ENCODE measurements at regions not wholly inside any gene's neighbourhood (a gene's known extent, or its start where the extent isn't known, plus 50 kb on each side); places are given as distances from the start of the nearest gene placed in this dataset.

- DNase-seq = no peak
- peaks cover 5% of the 10 kb centered on the region for H3K27me3 Mint-ChIP-seq (ENCODE audit: insufficient read depth, unreplicated experiment)
- Histone ChIP-seq H3K36me3 (ENCODE audit: control insufficient read depth, insufficient read depth, low read length) (no peaks in the 10 kb centered on the region), H3K4me1 (no peaks in the 10 kb centered on the region), H3K4me3 (ENCODE audit: low read depth, low read length) (no peak overlapping the region), H3K27me3 (replicated peaks; ENCODE audit: control insufficient read depth, insufficient read depth, low read length) (no peaks in the 10 kb centered on the region), H3K9me3 (no peaks in the 10 kb centered on the region)
- POLR2A ChIA-PET = no interaction called here
- TF ChIP-seq CTCF (IDR thresholded peaks at IDR 0.05; ENCODE audit: insufficient read depth in 1 of 2, low read depth in 1 of 2, low read length in 1 of 2, severe bottlenecking in 1 of 2, unreplicated experiment in 1 of 2) = no peak
- no peaks in the 10 kb centered on the region for H3K36me3 Mint-ChIP-seq (ENCODE audit: insufficient read depth, unreplicated experiment)
- intact Hi-C loops (cut with micrococcal nuclease; ENCODE audit: unreplicated experiment) = no loop called here
- H3K4me3 Mint-ChIP-seq (ENCODE audit: unreplicated experiment) = no peak overlapping the region
- no peaks in the 10 kb centered on the region for H3K9me3 Mint-ChIP-seq (ENCODE audit: unreplicated experiment)
- H3K4me1 Mint-ChIP-seq (ENCODE audit: low read depth, unreplicated experiment) = no peaks in the 10 kb centered on the region
- BruUV-seq (replicated peaks) = no TSS peak
- no peak overlapping the region for H3K27ac Mint-ChIP-seq (ENCODE audit: unreplicated experiment)
- CTCF ChIA-PET = no interaction called here
Observed at GRCh38 chr18:28692337-28692736, 515.4 kb upstream of the CDH2 start.

- POLR2A ChIA-PET = no interaction called here
- no peak overlapping the region for H3K4me3 Mint-ChIP-seq (ENCODE audit: unreplicated experiment)
- H3K9me3 Mint-ChIP-seq (ENCODE audit: unreplicated experiment) = no peaks in the 10 kb centered on the region
- no peak for TF ChIP-seq CTCF (IDR thresholded peaks at IDR 0.05; ENCODE audit: insufficient read depth in 1 of 2, low read depth in 1 of 2, low read length in 1 of 2, severe bottlenecking in 1 of 2, unreplicated experiment in 1 of 2)
- Histone ChIP-seq H3K4me3 (ENCODE audit: low read depth, low read length) (no peak overlapping the region), H3K36me3 (ENCODE audit: control insufficient read depth, insufficient read depth, low read length) (no peaks in the 10 kb centered on the region), H3K9me3 (no peaks in the 10 kb centered on the region), H3K27me3 (replicated peaks; ENCODE audit: control insufficient read depth, insufficient read depth, low read length) (no peaks in the 10 kb centered on the region), H3K4me1 (no peaks in the 10 kb centered on the region)
- DNase-seq = no peak
- no peaks in the 10 kb centered on the region for H3K4me1 Mint-ChIP-seq (ENCODE audit: low read depth, unreplicated experiment)
- H3K36me3 Mint-ChIP-seq (ENCODE audit: insufficient read depth, unreplicated experiment) = no peaks in the 10 kb centered on the region
- intact Hi-C loops (cut with micrococcal nuclease; ENCODE audit: unreplicated experiment) = no loop called here
- peaks cover 3% of the 10 kb centered on the region for H3K27me3 Mint-ChIP-seq (ENCODE audit: insufficient read depth, unreplicated experiment)
- CTCF ChIA-PET = no interaction called here
- no peak overlapping the region for H3K27ac Mint-ChIP-seq (ENCODE audit: unreplicated experiment)
- no TSS peak for BruUV-seq (replicated peaks)
Observed at GRCh38 chr18:28691496-28691840, 514.5 kb upstream of the CDH2 start.

GRCh38 chr18:28690836-28691495, 514.0 kb upstream of the CDH2 start:
- H3K27me3 Mint-ChIP-seq (ENCODE audit: insufficient read depth, unreplicated experiment) = peaks cover 3% of the 10 kb centered on the region
- Histone ChIP-seq H3K4me1 (no peaks in the 10 kb centered on the region), H3K27me3 (replicated peaks; ENCODE audit: control insufficient read depth, insufficient read depth, low read length) (no peaks in the 10 kb centered on the region), H3K36me3 (ENCODE audit: control insufficient read depth, insufficient read depth, low read length) (no peaks in the 10 kb centered on the region), H3K9me3 (no peaks in the 10 kb centered on the region), H3K4me3 (ENCODE audit: low read depth, low read length) (no peak overlapping the region)
- H3K27ac Mint-ChIP-seq (ENCODE audit: unreplicated experiment) = no peak overlapping the region
- intact Hi-C loops (cut with micrococcal nuclease; ENCODE audit: unreplicated experiment) = no loop called here
- CTCF ChIA-PET = no interaction called here
- no peaks in the 10 kb centered on the region for H3K4me1 Mint-ChIP-seq (ENCODE audit: low read depth, unreplicated experiment)
- no peak for DNase-seq
- H3K4me3 Mint-ChIP-seq (ENCODE audit: unreplicated experiment) = no peak overlapping the region
- H3K36me3 Mint-ChIP-seq (ENCODE audit: insufficient read depth, unreplicated experiment) = no peaks in the 10 kb centered on the region
- H3K9me3 Mint-ChIP-seq (ENCODE audit: unreplicated experiment) = no peaks in the 10 kb centered on the region
- BruUV-seq (replicated peaks) = no TSS peak
- POLR2A ChIA-PET = no interaction called here
- no peak for TF ChIP-seq CTCF (IDR thresholded peaks at IDR 0.05; ENCODE audit: insufficient read depth in 1 of 2, low read depth in 1 of 2, low read length in 1 of 2, severe bottlenecking in 1 of 2, unreplicated experiment in 1 of 2)
